Osteocyte (in vitro differentiated cells): ENCODE measurements at regions not wholly inside any gene's neighbourhood (a gene's known extent, or its start where the extent isn't known, plus 50 kb on each side); places are given as distances from the start of the nearest gene placed in this dataset.

Experiments
- DNase-seq: peaks from one replicate; pipeline ENCODE4 v3.0.0; 2021; ENCODE audit warnings: mixed read lengths; ENCODE audit not compliant: unreplicated experiment; ENCODE audit errors: extremely low spot score
- H3K27ac Mint-ChIP-seq: one replicate; pipeline ENCODE4 v1.8.0; 2021; ENCODE audit warnings: mild to moderate bottlenecking, mixed read lengths; ENCODE audit not compliant: unreplicated experiment
- H3K27me3 Mint-ChIP-seq: one replicate; pipeline ENCODE4 v1.8.0; 2021; ENCODE audit warnings: mixed read lengths; ENCODE audit not compliant: unreplicated experiment
- H3K36me3 Mint-ChIP-seq: one replicate; pipeline ENCODE4 v1.8.0; 2021; ENCODE audit warnings: mixed read lengths; ENCODE audit not compliant: unreplicated experiment
- H3K4me1 Mint-ChIP-seq: one replicate; pipeline ENCODE4 v1.8.0; 2021; ENCODE audit warnings: mixed read lengths; ENCODE audit not compliant: unreplicated experiment
- H3K4me3 Mint-ChIP-seq: one replicate; pipeline ENCODE4 v1.8.0; 2021; ENCODE audit warnings: mild to moderate bottlenecking, moderate library complexity, mixed read lengths; ENCODE audit not compliant: unreplicated experiment
- H3K9me3 Mint-ChIP-seq: one replicate; pipeline ENCODE4 v1.8.0; 2021; ENCODE audit warnings: mixed read lengths; ENCODE audit not compliant: unreplicated experiment
- CTCF ChIP-seq: fragments of 200-600 bp; sonication (generic); IDR thresholded peaks from 2 replicates; pipeline ENCODE4 v1.5.0; 2021; ENCODE audit warnings: antibody characterized with exemption, mild to moderate bottlenecking, moderate library complexity

GRCh38 chr10:20627946-20628507, 269.1 kb downstream of the NEBL start:
- H3K9me3 Mint-ChIP-seq, result no peaks in the 10 kb centered on the region
- no peaks in the 10 kb centered on the region for H3K36me3 Mint-ChIP-seq
- no peak overlapping the region for H3K4me3 Mint-ChIP-seq
- no peak for TF ChIP-seq CTCF
- peaks cover 2% of the 10 kb centered on the region for H3K27me3 Mint-ChIP-seq
- no peak for DNase-seq
- H3K4me1 Mint-ChIP-seq, result peaks cover 9% of the 10 kb centered on the region
- H3K27ac Mint-ChIP-seq, result no peak overlapping the region

- Mint-ChIP-seq H3K36me3 (no peaks in the 10 kb centered on the region), H3K27me3 (peaks cover 2% of the 10 kb centered on the region), H3K4me1 (peaks cover 16% of the 10 kb centered on the region), H3K4me3 (no peak overlapping the region), H3K27ac (no peak overlapping the region), H3K9me3 (no peaks in the 10 kb centered on the region)
- DNase-seq, result no peak
- no peak for TF ChIP-seq CTCF
These were observed 270.0 kb downstream of the NEBL start for GRCh38 chr10:20627087-20627486.

- Mint-ChIP-seq H3K9me3 (no peaks in the 10 kb centered on the region), H3K4me3 (no peak overlapping the region), H3K4me1 (peaks cover 16% of the 10 kb centered on the region), H3K27ac (no peak overlapping the region), H3K27me3 (peaks cover 2% of the 10 kb centered on the region), H3K36me3 (no peaks in the 10 kb centered on the region)
- TF ChIP-seq CTCF, result no peak
- no peak for DNase-seq
These were observed 271.2 kb downstream of the NEBL start for GRCh38 chr10:20625868-20626267.

- Mint-ChIP-seq H3K4me1 (peaks cover 16% of the 10 kb centered on the region), H3K4me3 (no peak overlapping the region), H3K9me3 (no peaks in the 10 kb centered on the region), H3K36me3 (no peaks in the 10 kb centered on the region), H3K27ac (no peak overlapping the region), H3K27me3 (no peaks in the 10 kb centered on the region)
- no peak for DNase-seq
- TF ChIP-seq CTCF, result no peak
These were observed 272.5 kb downstream of the NEBL start for GRCh38 chr10:20624642-20625041.

GRCh38 chr10:20623546-20623945, 273.6 kb downstream of the NEBL start:
- peaks cover 16% of the 10 kb centered on the region for H3K4me1 Mint-ChIP-seq
- no peaks in the 10 kb centered on the region for H3K27me3 Mint-ChIP-seq
- no peaks in the 10 kb centered on the region for H3K9me3 Mint-ChIP-seq
- no peaks in the 10 kb centered on the region for H3K36me3 Mint-ChIP-seq
- no peak for DNase-seq
- no peak overlapping the region for H3K4me3 Mint-ChIP-seq
- H3K27ac Mint-ChIP-seq, result peak overlapping the region; percentile 82
- no peak for TF ChIP-seq CTCF
